ENCODE measurements at regions not wholly inside any gene's neighbourhood (a gene's known extent, or its start where the extent isn't known, plus 50 kb on each side); places are given as distances from the start of the nearest gene placed in this dataset.

DNA sequence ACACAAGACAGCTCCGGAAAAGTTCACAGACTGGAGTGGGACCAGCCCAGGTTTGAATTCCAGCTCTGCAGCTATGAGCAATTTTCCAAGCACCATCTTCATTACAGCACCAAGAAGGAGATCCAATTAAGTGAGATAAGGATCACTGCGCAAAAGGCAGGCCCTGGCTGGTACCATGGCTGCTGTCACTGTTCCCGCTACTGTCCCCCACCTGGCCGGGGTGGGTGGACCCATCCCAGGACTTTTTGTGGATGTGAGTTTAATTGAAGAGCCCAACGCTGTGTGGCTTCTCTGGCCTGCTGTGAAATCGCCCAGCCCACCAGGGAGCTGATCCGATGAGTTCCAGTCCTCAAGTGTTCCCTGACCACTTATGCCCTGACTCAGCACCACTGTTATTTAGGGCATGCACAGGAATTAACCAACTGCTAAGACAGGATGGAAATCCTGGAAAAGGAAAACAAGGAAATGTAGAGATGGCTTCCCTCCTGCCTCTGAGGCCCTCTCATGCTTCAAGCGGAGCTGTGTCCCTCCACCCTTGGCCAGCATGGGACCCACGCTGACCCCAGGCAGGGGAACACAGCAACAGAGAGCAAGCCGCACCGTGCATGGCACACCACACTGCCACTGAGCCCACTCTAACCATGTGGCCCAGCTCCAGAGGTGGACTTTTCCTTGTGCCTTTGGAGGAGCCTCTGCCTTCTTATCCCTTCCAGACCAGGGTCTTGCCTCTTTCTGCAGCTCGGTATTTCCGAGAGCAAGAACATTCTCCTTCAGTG lies 150.0 kb upstream of the CST7 start:
- DNase-seq, result no peak

DNA sequence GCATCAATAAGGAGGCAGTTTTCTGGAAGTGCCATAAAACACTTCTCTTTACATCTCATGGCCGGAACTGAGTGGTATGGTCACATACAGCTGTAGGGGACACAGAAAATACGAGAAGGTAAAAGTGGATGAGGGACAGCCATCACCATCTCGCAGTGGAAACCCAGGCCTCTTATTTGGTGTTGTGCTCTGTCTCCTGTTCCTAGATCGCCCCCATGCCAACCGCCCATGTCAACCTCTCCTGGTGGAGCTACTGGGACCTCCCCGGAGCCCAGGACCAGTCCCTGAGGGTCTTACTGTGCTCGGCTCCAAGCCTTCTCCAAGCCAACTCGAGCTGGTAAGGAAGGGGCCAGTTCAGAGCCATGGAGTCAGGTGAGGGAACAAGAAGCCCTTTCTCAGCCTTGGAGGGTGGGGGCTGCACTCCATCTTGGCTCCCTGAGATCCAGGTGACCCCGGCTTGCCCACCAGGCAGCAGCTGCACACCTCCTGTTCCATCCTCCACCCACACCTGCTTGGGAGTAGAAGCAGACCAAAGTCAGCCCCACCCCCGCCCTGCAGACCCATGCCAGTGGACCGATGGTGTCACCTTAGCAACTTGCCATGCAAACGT lies 149.0 kb upstream of the CST7 start:
- DNase-seq, result no peak

- no peak for DNase-seq
Measured at GRCh38 chr20:24802286-24802820, 146.7 kb upstream of the CST7 start.

- no peak for DNase-seq
Measured at GRCh38 chr20:24804481-24805206, 144.4 kb upstream of the CST7 start.

GRCh38 chr20:24805456-24806238 lies 143.4 kb upstream of the CST7 start:
- no peak for DNase-seq

DNA sequence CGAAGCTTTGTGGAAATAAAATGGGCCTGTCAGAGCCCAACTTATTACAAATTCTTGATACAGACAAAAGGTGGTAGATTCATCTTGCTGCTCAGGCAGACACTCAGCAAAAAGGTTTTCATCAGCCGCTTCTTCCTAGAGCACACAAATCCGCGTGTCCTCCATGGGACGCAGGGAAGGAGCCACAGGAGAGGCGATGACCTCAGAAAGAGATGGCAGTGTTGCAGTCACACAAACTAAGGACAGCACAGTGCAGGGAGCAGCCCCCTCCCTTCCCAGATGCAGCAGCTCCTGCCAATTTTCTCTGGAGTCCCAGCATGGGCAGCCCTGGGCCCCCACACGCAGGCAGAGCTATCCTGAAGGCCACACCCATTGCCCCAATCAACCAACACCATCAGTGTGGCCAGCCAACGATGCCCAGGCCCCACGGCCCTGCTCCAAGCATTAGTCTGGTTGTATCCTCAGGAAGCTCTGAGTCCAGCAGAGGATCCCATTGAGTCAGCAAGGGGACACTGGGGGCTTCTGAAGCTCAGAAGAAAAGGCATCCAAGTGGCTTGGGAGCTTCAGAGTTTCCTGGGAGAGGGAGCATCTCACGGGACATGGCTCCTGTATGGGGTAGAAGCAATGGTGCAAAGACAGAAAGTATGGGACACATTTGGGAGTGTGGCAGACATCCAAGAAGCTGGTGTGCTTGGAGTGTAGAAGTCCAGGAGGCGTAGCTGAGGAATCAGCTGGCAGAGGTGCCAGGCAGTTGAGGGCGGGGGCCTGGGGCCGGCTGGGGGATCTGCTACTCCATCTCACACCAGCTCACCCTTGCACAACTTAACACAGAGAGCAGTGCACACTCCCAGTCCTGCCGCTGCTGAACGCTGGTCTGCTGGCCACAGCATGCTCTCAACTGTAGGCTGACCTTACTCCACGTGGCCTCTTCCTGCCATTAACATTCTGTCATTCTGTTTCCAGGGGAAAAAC lies 142.1 kb upstream of the CST7 start:
- DNase-seq, result no peak

GRCh38 chr20:24808616-24809015 lies 140.5 kb upstream of the CST7 start:
- no peak for DNase-seq

GRCh38 chr20:24809606-24810005 lies 139.5 kb upstream of the CST7 start:
- DNase-seq, result no peak

DNA sequence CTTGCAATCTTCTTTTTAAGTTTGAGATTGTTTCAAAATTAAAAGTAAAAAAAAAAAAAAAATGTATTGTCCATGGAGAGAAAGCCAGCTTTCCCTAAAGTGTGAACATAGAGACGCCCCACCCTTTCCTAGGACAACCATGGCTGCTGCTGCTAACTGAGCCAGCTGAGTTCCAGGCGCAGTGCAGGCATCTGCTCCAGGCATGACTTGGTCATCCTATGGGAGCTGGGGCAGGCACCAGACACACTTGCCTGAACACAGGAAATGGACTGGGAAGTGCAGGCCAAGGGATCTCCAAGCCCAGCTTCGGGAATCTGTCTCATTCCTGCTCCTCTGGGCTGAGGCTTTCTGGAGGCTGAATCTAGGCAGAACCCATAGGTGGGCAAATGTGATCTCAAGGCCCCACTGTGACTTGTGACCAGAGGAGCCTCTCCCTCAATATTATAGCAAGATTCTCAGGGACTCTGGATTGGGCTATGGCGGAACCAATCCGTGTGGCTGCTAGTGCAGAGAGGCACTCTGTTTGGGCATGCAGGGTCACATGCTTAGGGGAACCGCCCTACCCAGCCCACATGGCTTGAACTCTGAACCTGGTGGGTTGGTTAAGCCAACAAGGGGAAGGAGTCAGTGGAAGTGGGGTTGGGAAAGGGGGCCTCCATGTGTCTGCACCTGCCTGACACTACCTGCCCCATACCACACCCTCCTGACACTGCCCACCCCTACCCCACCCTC lies 138.2 kb upstream of the CST7 start:
- DNase-seq, result no peak

- no peak for DNase-seq
Measured at GRCh38 chr20:24812373-24812772, 136.7 kb upstream of the CST7 start.

DNA sequence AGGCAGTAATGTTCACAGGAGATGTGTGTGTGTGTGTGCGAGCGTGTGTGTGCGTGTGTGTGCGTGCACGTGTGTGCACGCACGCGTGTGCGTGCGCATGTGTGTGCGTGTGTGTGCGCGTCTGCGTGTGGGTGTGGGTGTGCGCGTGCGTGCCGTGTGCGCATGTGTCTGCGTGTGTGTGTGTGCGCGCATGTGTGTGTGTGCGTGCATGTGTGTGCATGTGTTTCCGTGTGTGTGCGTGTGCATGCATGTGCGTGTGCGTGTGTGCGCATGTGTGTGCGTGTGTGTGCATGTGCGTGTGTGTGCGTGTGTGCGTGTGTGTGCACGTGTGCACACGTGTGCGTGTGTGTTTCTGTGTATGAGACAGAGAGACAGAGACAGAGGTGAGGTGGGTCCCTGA lies 136.0 kb upstream of the CST7 start:
- DNase-seq, result no peak

GRCh38 chr20:24813496-24813895 lies 135.6 kb upstream of the CST7 start:
- DNase-seq, result no peak

DNA sequence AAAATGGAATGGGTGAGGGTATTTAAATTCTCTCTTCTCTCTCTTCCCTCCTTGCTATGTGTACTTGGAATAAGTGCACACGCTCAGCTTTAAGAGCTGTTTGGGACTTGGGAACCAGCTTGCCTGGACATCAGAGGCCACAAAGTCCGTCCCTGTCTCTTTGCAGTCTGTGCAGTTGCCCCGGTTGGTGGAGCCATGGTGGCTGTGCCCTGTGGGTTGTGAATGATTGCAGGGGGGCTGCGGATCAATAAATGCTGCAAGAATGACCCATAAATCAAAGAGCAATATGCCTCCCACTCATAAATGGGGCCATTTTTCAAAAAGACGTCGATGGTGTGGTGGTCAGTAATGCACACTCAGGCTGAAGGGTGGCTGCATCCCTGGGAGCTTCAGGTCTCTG lies 135.1 kb upstream of the CST7 start:
- DNase-seq, result no peak

DNA sequence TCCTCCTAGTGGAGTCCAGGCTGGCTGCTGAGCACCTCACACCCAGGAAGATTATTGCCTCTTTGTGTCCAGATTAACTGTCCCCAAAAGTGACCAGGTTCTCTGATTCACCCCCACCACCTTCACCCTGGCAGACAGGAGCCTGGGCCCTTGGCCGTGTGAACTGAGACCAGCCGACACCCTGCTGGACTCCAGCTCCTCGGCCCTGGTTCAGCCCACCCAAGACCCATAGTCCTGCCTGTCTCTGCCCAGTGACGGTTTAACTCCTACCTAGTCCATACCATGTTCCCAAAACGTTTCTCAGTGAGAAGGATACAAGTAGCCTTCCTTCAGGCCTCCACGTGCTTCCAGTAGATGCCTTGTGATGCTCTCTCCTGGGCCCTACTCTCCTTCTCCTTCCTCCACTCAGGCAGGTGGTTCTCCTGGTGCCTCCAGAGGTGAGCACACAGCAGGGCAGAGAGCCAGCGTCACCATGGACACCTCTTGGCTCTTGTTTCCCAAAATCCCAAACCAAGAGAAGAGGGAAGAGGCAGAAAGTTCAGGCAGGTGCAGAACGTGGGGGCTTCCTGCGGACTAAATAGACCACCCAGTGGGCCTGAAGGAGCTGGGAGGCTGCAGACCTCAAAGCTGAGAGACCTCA lies 134.4 kb upstream of the CST7 start:
- DNase-seq, result no peak

DNA sequence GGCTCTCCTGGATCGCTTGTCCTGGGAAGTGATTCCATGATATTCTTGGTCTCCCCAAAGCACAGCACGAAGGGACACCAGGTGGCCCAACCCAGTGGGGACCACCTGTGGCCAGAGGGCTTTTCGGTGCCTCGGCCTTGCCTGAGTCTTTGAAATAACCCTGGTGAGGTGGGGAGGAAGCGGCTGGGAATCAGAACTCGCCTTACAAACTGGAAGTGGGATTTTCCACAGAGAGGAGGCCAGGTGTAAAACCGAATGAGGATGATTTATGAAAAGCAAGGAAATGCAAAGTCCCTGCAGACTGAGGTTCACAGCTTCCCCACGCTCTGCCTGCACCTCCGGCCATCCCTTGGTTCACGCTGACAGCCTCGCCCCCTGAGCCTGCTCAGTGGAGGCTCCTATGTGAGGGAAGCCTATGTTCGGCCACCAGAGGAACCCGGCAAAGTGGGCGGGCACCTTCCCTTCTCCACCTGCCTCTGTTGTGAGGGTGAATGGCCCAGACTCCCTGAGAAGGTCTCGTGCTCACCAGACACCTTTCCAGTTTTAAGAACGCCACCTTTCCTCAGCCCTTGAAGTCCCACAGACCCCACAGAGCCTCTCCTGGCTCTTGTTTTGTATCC lies 133.8 kb upstream of the CST7 start:
- DNase-seq, result no peak

DNA sequence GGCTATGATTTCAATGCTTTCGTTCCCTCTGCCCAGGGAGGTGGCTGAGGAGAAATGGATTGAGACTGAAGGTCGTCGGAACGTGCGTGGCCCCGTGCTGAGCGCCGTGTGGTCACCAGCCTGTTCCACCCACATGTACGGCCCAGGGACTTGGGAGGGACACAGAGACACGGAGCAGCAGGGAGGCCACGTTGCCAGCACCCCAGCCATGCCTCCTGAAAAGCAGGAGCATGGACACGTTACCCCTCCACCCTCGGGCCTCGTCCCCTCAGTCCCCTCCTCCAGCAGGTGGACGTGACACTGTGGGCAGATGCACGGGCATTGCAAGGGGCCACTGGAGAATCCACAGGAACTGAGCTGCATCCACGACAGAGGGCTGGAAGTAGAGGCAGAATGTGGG lies 133.1 kb upstream of the CST7 start:
- no peak for DNase-seq

DNA sequence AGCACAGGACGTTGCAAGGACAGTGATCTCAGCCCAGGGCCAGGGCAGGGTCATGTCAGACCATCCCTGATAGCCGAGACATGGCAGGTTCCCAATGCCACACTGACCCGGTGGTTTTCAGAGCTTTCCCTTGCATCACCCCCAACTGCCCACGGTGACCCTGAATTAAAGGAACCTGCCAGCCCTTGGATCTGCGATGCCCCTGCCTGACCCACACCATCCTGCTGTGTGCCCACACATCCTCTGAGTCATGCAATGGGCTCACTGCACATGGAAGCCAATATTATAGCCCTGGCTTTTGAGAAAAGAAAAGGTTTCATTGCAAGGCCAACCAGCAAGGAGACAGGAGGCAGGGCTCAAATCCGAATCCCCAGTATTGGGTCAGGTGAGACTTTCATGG lies 132.6 kb upstream of the CST7 start:
- DNase-seq, result no peak

DNA sequence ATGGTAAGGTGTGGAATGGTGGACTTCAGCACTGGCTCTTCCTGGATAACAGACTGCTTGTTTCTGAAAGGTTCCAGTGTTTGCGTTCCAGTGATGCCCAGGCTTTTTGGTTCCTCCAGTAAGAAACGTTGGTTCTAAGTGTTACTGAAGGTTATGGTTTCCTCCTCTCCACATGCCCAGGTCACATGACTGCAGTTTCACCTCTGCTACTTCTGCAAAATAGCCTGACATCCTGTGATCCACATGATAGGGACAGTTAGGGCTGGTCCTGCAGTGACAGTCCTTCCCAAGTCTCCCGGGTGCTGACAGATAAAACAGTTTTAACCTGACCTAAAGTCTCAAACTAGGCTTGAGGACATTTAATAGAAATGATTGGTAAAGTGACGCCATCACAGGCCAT lies 132.2 kb upstream of the CST7 start:
- DNase-seq, result no peak

DNA sequence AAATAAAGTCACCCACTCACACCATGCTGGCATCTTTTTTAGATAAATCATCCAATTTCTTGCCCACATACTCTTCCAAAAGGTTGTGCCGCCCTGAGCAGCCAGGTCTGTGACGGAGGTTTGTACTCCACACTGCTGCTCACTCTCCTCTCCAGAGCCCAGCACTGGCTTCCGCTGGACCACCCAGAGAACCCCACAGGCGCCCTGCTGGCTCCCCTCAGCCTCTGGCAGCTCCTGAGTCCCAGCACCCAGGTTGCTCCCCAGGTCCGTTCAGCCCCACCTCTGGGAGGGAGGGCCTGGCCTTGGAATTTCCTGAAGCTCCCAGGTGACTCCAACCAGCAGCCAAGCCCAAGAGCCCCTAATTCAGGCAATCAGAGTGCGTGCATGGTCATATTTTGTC lies 131.7 kb upstream of the CST7 start:
- DNase-seq, result no peak

GRCh38 chr20:24818056-24818455 lies 131.0 kb upstream of the CST7 start:
- DNase-seq, result no peak

Data from CD4-positive, alpha-beta T cell treated with Interleukin-1 beta for 1 hour (primary cell).